ENCODE measurements at regions not wholly inside any gene's neighbourhood (a gene's known extent, or its start where the extent isn't known, plus 50 kb on each side); places are given as distances from the start of the nearest gene placed in this dataset.

DNA sequence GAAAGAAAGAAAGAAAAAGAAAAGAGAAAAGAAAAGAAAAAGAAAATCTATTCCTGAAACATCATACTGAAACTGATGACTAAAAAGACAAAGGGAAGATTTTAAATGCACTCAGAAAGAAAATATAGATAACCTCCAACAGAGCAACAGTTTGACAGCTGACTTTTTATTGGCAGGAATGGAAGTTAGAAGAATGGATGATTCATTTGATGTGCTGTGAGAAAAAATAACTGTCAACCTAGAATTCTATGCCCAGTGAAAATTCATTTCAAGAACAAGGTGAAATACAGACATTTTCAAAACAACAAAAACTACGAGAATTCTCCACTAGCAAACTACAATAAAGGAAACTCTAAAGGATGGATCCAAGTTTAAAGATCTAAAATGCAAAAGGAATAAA, 50.5 kb upstream of the HSPA12A start:
- DNase-seq (ENCODE audit: low spot score) = no peak

- DNase-seq (ENCODE audit: low spot score) = no peak
Observed at GRCh38 chr10:116796469-116796868, 52.8 kb upstream of the ENO4 start.

DNA sequence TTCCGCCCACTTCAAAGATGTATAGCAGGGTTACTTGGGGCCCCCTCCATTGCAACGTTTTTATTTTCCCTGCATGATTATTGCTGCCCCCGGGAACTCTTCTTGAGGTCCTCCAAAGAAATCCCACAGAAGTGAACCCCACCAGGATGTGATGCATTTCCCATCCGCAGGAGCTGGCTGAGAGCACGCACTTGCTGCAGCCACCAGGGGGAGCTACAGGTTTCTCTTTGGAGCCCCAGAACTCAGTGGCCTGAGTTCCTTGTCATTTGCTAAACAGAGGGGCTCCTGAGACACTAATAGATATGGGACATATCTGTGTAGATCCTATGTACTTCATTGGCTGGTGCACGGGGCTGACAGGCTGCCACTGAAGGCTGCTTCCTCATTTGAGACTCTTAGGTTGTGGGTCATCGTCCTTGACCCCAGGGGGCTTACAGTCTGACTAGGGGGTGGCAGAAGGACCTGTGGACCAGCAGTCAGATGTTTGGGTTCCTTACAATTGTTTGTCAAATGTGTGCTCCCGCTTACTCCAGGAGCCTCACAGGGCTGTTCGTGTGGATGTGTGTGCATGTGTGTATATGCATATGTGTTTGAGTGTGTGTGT, 52.3 kb upstream of the ENO4 start:
- peak; percentile 83 for DNase-seq (ENCODE audit: low spot score)

DNA sequence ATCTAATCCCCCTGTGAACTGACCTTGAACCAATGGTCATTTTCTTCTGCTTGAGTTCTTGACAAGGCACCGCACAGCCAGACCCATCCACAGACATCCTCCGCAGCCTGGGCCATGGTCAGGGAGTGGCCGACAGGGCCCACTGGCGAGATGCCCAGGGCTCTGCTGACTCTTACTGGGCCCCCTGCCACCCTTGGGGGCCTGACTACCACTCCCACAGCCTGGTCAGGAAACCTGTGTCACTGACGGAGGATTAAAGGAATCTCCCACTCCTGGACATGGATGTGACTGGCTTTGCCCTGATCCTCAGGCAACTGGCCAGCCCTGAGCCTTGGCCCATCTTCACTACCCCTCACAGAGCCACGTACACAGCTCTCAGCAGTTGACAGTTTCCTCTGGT, 50.4 kb upstream of the ENO4 start:
- no peak for DNase-seq (ENCODE audit: low spot score)

Measured in LoVo (cell line).